GM18526 (cell line): ENCODE measurements at regions not wholly inside any gene's neighbourhood (a gene's known extent, or its start where the extent isn't known, plus 50 kb on each side); places are given as distances from the start of the nearest gene placed in this dataset.

Experiments used
- POLR2A ChIP-seq: IDR thresholded peaks from 3 replicates; pipeline ENCODE4 v1.6.1; 2011; ENCODE audit not compliant: insufficient read length; ENCODE audit errors: extremely low read depth

DNA sequence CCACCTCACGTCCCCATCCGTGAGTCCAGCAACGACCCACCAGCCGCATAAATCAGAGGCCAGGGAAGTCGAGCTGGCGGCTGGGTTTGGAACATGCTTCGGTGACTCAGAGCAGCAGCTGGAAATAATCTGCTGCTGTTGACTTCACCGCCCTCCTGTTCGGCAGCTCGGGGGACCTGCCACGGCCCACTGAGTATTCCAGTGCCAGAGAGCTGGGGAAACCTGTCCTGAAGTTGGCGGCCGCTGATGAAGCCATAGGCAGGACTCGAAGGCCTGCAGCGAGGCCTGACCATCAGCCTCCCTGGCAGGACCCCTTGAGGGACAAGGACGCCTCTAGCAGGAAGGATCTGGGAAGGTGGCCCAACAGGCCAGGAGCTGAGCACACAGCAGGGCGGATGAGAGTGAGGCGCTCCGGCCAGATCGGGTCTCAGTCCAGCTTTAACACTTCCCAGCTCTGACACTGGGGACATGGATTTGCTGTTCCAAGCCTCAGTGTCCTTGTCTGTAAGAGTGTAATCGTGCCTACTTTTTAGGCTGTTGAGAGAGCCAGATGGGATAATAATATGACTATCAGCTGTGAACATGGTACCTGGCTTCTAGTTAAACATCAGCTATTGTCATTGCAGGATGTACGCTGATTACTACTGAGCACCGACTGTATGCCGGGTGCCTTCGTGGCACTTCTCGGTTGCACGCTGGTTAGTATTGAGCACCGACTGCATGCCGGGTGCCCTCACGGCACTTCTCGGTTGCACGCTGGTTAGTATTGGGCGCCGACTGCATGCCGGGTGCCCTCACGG lies 50.4 kb upstream of the CIBAR2 start:
- TF ChIP-seq POLR2A = no peak

DNA sequence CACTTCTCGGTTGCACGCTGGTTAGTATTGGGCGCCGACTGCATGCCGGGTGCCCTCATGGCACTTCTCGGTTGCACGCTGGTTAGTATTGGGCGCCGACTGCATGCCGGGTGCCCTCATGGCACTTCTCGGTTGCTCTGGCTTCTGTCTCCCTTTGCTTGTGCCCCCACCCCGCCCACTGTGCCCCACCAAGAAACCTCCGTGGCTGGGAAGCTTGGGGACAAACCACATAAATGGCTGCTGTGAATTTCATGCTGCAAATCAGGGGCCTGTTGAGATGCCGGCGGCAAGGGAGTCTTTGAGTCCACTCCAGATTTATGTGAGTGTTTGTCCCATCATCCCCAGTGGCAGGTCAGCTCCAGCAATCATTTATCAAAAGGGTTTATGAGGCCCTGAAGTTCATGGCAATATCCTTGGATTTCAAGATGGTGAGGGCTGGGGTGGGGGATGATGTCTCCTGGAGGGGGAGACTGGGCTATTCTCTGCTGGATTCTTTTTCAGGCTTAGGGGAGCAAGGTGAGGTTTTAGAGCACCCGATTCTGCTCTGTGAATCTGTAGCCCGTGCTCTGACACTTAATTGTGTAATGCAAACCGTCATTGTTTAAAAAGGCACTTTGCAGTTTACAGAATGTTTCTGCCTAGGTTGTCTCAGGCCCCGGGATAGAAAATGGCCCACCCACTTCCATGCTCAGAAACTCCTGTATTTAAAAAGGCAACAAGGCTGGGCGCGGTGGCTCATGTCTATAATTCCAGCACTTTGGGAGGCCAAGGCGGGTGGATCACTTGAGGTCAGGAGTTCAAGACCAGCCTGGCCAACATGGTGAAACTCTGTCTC lies 51.2 kb upstream of the CIBAR2 start:
- no peak for TF ChIP-seq POLR2A

DNA sequence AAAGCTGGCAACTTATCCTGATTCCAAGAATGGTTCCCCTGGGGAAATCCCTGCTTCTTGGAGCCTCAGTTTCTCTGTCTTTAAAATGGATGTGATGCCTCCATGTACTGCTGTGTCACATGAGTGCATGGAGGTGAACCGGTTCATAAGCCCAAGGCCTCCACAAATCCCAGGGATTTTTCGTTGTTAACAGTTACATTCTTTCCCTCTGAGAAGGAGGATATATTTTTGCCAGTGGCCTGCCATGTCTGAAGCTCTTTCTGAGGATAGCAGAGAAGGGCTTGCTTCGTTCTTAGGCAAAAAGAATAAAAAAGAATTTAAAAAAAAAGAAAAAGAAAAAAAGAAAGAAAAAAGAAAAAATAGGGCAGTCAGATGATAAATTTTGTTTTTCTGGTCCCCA lies 52.2 kb upstream of the CIBAR2 start:
- no peak for TF ChIP-seq POLR2A

DNA sequence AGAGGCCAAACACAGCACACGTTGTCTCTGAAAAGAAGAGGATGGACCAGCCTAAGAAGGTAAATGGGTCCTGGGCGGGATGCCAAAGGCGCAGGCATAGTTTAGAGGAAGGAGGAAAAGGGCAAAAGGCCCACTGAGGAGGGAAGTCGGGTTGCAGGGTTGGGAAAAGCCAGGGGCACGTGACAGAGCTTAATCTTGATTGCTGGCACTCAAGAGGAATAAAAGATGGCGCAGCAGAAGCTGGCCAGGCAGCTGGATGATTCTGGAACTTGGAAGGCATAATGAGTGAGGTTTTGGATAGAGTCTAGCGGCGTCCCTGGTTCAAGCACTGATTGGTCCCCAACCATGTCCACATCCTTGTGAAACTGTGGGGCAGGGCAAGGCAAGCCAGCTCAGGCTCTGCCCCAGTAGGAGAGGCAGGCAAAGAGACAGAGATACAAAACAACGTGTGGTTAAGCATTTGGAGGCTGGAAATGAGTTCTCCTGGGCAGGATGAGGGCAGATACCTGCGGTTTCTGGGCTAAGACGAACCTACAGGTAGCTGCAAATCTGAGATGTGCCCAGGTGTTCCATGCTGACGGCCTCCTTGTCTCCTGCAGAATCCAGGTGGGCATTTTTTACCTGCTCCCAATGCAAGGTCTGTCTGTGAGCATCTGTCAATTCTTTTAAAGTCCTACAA lies 52.7 kb upstream of the CIBAR2 start:
- TF ChIP-seq POLR2A = no peak

DNA sequence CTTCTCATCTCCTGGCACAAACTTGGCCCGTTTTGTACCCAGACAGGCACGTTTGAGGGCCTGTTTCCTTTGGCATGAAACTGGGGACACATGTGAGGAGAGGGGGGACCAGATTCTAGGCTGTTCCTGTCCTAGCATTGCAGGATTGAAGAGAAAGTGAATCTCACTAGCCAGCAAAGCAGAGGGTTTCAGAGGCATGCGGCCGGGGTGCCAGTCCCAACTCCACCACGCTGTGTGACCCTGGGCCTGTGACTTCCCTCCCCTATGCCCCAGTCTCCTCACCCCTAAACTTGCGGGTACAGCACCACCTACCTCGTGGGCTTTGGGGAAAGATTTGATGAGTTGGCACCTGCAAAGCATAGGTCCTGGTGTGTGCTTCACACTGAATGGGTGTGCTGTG lies 53.5 kb upstream of the CIBAR2 start:
- no peak for TF ChIP-seq POLR2A

DNA sequence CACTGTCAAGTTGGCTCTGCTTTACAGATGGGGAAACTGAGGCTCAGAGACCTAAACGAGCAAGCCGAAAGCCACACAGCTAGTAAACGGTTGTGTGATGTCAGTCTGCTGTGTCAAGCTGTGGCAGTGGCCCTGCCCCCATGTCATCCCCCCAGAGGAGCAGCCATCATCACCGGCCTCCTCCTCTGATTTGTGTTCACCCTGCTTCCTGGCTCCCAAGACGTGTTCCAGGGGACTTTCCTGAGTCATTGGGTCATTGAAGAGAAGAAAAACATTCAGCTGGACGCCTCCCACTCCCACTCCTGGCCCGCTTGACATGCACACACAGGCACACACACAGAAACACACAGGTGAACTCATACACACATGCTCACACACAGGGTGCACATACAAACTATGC lies 54.0 kb upstream of the CIBAR2 start:
- no peak for TF ChIP-seq POLR2A

DNA sequence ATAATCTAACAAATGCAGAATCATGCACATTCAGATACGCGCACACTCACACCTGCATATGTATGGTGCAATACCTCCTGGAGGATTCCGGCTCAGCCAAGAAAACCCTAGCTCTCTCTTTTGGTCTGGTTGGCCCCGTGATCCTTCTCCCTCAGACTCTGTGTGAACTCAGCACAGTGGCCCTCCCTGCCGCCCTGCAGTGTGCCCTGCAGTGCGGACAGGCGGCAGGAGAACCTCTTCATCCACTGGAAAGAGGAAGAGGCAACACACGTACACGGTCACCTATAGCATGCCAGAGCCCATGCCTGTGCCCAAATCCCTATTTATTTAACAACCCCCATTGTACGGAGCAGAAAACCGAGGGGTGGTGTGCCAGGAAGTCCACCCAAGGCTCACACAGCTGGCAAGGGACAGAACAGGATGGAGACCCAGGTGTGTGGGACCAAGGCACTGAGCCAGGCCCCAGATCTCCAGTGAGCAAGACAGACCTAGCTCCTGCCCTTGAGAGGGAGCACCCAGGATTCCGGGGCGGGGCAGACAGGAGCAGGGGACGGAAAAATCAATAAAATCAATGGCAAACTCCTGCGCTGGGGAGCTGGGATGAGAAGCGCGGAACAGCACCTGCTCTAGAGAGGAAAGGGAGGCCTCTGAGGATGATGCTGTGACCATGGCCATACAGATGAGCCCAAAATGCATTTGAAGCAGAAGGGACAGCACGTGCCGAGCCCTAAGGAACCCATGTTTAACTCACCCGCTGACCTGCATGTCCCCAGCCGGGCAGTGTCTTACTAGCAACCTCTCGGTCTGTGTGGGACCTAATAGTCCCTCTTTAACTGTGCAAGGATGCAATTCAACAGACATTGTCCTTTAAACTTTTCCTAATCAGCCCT lies 54.7 kb upstream of the CIBAR2 start:
- TF ChIP-seq POLR2A = no peak

DNA sequence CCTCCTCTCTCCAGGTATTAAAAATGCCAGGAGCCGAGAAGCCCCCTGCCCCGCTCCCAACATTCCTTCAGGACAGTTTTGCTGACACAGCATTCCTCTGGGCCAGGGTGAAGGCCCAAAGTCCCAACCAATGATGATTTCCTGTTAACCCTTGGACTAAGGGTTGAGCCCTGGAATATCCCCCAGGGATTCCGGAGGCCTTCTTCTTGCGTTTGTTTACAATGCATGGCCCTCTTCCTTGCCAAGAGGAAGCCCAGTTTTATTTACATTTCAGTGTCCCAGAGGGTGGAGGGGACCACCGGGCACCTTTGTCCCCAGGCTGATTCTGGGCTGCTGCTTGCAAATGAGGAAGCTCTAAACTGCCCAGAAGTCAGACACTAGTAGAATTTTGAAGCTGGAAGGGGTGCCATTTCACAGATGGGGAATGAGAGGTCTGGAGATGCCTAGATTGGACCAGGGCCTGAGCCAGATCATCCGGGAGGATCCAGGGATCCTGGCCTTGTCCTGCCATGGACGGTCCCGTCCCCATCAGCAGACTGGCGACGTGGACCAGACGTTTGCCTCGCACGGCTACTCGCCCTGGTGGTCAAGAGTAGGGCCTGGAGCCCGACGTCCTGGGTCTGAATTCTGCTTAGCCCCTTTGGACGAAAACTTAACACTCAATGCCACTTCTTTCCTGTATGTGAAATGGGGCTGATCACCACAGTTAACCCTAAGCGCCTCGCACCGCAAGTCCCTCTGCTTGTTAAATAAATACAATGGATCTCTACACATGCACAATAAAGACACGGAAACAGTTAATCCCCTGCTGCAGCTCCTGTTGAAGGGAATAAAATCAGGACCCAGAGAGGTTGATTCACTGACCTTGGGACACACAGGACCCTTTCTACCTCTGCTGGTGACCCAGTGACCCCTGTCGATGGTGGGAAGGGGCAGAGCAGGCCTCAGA lies 55.6 kb upstream of the CIBAR2 start:
- no peak for TF ChIP-seq POLR2A

DNA sequence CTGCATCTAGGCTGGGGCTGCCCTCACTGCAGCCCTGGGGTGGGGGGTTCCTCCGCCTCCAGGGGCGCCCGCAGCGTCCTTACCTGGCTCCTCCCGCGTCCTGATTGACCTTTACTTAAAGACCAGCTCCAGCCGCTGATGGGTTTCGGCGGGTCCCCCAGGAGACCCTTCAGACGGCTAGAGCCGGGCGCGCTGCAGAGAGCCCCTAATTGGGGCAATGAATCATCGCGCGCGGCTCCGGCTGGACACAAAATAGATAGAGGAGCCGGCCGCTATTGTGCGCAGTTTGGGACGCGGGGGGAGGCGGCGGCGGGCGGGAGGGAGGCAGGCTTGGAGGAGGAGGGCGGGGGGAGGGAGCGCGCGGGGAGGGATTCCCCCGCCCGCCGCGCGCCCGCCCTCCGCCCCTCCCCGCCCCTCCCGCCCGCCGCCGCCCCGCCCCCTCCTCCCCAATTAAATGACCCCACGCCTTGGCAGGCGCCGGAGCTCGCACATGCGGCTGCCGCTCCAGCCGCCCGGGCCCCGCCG lies 56.5 kb upstream of the CIBAR2 start:
- TF ChIP-seq POLR2A = no peak

DNA sequence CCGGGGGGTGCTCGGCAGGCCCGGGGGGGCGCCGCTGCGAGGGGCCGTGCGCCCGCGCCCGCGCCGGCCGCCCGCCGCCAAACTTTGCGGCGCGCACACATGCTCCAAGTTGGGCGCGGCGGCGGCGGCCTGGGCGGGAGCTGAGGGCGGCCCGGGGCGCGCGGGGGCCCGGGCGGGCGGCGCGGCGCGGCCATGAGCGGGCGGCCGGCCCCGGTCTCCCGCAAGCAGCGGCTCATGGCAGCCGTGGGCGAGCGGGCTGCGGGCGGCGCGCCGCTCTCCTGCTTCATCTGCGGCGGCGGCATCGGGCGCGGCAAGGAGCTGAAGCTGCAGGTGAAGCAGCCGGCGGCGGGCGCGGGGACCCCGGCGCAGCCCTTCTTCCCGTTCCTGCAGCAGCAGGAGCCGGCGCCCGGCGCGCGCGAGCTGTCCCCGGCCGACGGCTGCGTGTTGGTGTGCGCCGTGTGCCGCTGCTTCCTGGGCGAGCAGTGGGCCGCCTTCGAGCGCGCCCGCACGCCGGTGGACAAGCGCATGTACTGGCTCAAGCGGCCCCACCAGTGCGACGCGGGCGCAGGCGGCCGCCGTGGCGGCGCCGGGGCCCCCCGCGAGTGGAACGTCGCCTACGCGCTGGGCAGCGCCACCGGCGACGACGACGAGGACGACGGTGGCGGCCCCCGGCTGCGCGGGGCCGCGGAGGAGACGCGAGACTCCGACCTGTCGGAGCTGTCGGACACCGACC lies 57.2 kb upstream of the CIBAR2 start:
- TF ChIP-seq POLR2A = no peak

DNA sequence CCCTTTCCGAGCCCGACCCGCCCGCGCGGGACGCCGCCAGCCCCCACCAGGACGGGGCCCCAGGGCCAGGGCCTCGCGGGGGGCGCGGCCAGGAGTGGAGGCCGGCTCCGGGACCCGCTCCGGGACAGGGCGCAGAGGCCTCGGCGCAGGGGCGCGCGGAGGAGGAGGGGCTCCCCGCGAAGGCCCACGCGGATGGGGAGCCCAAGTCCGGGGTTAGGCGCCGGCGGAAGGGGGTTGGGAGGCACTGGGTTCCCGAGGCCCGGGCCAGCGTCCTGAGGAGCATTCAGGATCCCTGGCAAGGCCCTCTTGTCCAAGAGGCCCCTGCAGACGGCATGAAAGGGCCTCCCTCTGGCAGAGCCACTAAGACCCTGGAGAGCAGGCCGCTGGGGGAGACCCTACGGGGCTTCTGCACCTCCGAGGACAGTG lies 57.8 kb upstream of the CIBAR2 start:
- TF ChIP-seq POLR2A = no peak

DNA sequence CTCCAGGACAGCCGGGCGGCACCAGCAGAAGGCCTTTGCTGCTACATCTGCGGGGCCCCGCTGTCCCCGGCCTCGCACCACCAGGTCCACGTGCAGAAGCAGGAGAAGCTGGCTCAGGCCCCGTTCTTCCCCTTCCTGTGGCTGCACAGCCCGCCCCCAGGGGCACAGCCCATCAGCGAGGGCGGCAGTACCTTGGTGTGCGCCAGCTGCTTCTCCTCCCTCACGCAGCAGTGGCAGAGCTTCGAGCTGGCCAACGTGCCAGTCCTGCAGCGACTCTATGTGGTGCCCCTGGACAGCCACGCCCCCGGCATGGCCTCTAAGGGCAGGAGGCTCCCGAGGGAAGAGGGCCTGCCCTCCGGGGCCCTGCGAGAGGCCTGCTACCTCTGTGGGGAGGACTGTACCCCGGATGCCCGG lies 58.3 kb upstream of the CIBAR2 start:
- TF ChIP-seq POLR2A = no peak
